ENCODE measurements at regions not wholly inside any gene's neighbourhood (a gene's known extent, or its start where the extent isn't known, plus 50 kb on each side); places are given as distances from the start of the nearest gene placed in this dataset.

DNA sequence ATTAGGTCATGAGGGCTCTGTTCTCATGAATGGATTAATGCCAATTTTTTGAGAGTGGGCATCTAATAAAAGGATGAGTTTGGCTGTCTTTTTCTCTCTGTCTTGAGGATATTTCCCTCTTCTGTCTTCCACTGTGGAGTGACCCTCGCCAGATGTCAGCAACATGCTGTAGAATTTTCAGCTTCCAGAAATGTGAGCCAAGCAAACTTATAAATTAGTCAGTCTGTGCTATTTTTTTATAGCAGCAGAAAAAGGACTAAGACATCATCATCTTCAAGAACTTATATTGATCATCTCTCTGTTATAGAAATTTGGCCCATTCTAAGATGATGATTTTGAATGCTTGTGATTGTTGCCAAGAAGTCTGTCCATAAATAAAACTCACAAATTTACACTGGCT is 431.4 kb downstream of the FGF9 start:
- no peak for DNase-seq

DNA sequence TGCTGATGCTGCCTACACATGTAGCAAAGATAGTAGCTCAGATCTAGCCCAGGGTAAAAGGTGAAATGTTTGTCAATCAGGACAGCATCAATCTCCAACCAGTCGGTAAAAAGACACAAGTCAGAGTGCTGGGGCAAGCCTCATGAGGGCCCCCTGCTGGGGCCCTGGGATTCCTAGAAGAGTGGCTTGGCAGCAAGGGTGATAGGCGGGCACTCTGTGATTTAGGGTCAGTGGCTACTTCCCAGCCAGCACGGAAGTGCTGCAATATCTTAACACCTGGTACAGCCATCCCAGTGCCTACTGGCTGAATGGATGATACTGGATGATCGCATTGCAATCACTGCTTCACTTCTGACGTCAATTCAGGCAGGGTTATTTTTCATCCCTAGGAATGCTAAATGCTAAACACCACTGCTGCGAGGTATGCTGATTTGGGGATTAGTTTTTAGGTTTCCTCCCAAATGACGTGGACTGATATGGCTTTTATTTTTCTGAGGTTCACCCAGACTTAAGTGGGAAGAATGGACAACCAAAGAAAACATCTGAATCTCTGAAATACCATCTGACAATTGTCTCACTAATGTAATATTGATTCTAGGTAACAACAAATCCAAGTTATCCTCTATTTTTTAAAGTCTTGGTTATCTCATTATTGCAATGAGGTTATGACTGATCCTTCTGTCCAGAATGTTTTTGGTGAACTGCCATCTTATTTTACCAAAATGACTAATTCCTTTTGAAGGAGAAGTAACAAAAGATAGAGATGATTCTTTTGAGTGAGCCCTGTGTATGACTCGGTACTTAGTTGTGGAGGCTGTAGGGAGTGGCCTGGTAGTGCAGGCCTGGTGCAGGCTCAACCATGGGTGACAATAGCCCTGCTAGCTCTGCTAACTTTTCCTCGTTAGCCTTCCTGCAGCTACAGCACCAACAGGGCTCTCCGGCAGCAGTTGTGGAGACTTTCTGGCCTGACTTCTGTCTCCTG is 432.5 kb downstream of the FGF9 start:
- DNase-seq: no peak

DNA sequence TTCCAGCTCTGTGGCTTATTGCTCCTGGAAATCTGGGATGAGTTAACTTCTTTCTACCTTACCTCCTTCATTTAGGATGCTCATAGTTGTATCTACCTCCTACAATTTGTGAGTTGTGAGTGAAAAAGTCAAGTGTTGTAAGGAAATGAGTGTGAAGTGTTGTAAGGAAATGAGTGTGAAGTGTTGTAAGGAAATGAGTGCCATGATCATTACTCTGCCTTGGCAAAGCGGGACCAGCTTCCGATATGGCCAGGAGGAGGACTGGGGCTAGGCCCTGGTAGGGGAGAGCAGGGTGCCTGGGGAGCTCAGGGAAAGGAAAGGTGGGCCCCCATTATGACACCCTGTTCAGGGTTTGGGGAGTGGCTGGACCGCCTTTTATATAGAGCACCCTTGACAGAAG is 435.2 kb downstream of the FGF9 start:
- no peak for DNase-seq

DNA sequence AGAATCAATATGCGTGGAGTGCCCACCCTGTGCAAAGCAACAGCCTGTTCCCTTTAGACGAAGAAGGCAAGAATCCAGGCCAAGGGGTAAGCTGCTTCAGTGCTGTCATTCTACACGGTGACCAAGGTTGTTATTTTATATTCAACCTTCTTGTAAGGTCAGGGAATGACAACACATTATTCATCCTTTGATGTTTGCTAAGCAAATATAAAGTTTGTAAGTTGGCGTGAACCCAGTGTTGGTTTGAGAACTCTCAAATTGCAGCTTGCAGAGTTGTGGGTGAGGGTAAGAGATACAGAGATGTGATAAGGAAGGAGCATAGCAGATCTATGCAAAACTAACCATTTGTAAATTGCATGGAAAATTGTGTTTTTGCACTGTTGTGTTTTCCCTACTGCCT is 436.7 kb downstream of the FGF9 start:
- DNase-seq: no peak

DNA sequence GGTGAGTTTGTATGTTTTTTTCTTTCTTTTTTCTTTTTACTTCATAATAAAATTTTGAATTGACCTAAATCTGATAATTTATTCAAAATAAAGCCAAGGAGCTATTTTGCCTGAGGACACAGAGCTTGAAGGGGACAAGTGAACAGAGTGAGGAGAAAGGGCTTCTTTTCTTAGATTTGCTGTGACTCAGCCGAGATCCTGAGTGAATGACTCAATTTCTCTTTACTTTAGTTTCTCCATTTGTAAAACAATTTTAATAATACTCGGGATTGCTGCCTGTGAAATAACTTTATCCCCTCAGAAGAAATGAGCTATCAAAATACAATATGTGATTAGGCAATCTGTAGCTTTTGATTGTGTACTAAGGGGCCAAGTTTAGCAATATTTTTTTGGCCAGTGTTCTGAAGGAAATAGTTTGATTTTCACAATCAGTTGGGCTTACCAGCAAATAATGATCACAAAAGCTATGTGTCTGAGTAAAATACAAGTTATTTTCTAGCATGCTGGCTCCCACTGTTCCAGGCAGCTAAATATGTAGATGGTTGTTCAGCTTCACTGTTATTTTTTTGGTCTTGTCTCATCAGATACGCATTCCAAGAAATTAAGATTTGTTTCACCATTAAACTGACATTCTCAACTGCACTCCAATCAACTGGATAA is 437.5 kb downstream of the FGF9 start:
- DNase-seq: no peak

DNA sequence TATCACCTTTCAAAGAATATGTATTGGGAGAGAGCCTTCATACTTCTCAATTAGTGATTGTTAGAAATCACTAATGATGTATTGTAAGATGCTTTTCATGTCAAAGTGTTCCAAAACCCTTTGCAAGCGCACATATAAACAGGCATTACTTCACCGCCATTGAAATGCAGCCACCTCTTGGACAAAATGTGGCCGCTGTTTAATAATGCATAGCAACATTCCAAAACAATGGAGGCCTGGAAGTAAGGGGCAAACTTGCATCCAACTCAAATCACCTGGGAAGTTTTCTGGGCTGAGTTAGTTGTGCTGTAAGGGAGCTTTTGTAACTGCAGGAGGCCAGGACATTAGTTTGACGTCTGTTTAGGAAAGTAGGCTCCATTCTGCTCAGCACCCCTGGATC is 438.1 kb downstream of the FGF9 start:
- no peak for DNase-seq

DNA sequence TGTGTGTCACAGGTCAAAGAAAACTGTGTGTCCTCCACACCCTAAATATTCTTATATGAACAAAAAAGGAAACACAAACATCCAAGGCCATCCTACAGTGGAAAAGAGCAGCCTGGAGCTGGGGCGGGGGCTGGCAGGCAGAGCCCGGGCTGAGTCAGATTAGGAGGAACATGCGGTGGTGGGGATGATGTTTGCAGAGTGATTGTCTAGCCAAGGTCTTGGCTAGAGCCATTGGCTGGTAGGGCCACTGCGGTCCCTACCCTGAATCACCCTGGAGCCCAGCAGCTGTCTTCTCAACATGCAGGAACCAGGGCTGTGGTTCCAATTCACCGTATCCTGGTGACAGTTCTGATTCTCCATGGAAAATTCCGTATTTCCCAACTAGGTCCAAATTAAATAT is 439.5 kb downstream of the FGF9 start:
- DNase-seq: no peak

DNA sequence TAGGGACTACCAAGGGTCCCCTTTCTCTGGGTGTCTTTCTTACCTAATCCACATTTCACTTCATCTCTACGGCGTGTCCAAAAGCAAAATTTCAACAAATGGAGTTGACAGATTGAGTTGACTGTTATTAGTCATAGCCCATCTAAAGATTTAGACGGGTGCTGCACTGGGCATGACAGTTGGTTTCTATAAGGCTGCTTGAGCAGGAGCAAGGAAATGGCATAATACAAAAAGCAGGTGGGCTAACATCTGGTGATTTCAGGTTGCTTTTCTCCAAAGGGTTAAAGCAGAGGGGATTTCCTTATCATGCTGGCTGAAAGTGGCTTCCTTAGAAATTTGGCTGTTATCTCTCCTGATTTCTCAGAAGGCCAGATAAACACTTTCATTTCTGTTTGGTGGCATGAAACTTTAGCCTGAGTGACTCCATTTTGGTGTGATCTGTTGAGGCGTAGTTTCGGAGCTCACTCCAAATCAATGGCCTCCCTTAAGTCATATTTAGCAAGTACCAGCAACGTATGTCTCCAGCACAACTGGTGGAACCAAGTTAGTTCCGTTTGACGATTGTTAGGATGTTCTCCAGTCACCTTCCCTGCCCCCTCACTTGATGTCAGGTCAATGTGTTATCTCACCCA is 440.4 kb downstream of the FGF9 start:
- DNase-seq: no peak

DNA sequence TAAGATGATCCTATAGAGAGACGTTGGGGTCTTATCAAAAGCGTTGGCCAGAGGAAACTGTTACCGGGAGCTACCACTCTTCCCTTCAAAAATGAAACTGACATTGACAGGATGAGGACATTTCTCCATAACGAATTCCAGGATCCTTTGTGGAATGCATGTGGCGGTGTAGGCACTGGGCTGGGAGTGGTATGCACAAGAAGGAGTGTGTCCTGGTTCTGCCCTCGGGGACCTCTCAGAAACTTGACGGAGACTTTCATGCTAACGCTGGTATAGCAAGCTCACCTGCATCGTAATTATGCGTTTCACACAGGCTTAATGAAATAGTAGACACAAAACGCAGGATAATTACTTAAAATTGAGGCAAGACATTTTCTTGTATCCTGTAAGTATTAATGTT is 441.1 kb downstream of the FGF9 start:
- DNase-seq: no peak

DNA sequence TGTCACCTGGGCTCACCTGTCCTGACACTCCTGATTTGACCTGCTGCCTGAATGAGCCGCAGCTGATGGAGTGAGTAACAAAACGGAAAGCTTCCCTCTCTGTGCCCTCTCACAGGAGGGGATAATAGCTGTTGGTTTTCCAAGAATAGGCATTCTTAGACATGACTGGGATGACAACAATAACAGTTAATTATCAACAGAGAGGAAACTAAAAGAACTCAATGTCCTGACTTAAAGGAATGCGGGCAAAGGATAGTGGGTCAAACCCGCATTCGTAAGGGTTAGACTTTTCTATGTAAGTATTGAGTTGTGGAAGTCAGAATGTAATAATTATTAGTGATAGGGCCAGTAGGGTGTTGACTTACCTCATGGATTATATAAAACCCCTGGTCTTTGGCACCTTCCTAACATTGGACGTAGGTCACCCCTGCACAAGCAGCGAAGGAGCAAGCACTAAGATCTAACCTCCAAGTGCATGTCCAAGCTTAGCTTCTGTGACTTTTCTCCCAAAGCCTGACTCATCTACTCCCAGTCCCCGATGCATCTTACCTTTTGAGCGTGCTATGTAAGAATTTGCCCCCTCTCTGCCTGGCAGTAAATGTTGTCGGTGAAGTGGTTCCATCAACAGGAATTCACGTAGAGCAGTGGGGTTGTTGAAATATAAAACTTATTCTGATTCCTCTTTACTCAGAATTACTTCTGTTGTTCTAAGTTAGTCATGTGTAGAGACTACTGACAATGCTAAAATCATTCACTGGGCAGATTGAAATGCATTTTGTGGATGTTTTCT is 442.3 kb downstream of the FGF9 start:
- no peak for DNase-seq

DNA sequence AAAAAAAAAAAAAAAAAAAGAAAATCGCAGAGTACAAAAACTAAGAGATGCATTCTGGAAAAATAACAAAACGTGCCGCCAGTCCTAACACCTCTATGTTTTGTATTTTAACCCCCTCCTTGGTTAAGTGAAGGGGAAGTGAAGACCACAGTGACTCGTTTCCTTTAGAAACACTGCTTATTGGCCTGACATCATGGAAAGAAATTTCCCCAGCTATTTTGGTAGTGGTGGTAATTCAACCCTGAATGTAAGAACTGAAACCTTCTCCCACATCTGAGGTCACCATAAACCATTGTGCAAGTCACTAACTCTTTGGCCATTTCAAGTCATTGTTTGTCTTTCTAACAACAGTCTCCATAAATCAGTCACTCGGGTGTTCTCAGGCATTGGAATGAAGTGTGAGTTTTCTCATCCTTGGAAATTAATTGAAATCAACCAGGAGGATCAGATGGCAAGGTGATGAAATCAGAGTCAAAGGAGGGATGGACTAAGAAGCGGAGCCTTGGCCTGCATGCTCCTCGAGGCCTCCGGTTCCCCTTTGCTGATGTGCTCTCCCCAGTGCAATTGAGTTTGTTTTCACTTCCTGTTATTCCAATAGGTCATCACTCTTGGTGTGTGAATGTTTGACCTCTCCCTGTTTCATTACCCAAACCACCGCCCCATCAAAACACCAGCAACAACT is 443.9 kb downstream of the FGF9 start:
- DNase-seq: no peak

DNA sequence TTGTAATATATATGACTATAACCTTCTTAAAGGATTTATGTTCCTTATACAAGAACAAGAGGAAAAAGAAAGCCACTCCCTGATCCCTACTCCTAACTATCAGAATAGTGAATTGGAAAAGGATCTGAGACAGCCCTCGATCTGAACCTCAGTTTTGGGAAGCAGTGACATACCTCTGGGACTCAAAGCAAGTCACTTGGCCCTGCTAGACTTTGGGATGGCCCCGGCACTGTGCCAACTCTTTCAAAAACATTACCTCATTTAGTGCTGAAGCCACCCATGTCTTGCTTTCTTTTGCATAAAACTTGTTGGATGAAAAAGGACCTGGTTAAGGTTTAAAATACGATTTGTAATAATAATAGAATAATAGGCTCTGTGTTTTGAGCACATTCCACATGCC is 447.3 kb downstream of the FGF9 start:
- DNase-seq: no peak

DNA sequence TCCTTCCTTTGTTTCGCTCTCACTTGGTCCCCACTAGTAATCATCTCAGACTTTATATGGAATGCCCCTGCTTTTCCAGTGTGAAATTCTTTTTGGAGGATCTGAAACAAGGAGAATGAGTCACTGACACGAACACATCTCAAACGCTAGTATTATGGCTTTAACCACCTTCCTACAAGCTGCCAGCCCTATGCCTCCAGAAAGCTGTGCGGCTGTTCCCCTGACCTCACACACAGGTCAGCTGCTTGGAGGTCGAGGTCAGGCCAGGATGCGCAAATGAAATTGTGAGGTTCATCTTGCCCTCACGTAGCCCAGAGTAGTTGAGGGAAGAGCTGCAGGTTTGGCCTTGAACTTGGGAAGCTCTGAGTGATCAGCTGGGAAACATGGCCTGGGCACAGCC is 449.8 kb downstream of the FGF9 start:
- DNase-seq: no peak

DNA sequence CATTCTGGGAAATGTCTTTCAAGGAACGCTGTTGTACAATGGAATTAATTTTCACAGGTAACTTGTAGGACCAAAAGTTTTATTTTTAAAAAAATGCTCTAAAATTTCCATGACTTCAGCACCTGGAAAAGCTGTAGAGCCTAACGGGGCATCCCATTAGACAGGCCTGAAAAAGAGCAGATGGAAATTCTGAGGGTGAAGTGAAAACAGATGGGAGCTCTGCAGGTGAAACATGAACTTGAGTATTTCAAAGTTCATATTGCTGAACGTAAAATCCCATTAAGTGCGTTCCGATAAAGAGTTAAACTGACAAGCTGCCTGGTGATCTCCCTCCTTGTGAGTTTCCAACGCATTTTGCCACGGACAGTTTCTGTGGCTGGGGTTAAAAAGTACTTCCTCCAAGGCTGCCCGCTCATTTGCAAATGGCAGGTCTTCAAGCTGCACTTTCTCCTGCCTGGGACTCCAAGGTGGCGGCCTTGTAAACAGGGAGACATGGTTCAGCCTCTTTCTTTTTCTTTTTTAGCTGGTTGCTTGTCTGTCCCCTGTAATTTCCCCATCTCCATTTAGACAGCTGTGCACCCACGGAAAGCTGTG is 450.4 kb downstream of the FGF9 start:
- no peak for DNase-seq

DNA sequence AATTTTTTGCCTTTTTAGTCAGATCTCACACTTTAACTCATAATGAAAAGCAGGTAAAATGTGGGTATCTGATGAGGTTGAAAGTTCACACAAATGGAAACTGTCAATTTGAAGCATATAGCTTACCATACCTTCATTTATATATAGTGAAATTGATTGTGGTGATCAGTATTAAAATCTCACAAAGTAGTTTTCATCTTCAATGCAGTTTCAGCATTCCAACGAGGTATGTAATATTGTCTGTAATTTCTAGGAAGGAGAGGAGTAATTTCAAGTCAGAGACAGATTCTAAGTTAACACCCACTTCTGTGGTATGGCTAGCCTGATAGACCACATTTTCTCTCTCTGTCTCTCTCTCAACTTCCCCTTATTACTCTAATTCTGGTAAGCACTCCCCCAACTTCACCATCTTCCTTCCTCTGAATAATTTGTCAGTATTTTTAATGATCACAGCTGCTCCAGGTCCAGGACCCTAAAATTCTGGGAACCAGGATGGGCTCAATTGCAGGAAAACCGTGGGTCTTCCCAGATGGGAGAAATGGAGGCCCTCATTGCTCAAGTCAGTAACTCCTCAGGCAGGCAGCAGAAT is 455.7 kb downstream of the FGF9 start:
- DNase-seq: no peak

DNA sequence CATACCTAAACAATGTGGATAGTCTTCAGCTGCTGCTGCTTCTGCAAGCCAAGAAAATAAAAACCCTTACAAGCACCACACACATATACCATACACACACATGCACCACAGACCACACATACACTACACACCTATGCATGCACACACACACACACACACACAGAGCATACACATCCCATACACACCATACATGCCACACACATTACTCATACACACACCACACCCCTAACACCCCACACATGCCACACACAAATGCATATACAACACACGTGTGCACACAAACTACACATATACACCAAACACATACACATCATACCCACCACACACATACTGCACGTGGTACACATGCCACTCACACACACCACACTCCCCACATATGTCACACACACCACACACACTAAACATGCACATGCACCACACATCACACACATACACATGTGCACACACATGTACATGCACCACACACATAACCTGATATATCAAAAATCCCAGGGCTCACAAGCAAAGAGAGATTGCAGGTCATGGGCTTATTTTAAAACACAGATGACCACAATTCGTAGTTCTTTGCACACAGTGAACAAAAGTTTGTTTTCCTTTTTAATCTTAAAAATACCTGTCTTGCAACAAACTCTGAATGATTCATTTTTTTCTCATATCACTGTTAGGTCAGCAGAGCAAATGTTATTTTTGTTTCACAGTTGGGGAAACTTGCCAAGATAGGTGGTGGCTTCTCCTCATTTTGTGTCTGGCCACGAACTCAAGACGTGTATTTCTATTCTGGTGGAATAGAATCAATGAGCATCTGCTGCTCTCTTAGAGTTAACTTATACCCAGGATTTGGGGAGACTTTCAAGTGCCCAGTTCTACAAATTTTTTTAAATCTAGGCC is 456.6 kb downstream of the FGF9 start:
- DNase-seq: no peak

DNA sequence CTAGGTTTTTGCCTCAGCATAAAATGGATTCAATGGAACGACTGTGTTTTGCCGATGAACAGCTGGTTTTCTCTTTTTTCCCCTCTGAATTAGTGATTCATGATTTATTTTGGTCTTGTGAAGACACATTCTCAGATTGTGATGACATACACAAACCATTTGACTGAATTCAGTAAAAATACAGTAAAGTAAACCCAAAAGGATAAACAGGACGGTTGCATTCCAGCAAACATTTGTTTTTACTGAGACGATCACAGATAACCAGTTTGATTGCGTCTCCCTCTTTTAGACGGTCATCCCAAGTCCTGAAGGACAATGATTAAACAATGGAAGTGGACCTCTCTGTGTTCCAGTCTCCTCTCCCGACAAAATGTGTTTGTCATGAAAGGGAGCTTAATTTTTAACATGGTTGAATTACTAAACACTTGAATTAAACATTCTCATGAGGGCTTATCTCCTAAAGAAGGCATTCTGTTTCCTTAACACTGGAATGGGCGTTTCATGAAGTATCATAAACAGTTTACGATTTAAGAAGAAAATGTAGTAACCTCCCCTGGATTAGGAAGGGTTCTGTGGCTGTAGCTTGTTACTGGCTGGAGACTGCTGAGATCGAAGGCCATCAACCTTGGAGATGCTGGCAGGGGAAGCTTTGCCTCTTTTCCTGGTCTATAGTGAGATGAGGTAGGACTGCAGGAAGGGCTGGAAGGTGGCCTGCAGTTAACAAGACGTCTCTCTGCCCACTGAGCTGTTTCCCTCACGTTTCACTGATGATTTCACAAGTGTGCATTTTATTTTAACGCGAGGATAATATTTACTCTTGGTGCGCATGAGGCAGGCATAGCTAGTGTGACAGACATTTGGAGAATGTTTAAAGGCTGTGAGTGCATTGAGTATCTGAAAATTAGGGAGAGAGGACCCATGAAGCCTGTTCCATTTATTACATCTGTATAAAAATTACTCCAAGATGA is 457.9 kb downstream of the FGF9 start:
- DNase-seq: no peak

DNA sequence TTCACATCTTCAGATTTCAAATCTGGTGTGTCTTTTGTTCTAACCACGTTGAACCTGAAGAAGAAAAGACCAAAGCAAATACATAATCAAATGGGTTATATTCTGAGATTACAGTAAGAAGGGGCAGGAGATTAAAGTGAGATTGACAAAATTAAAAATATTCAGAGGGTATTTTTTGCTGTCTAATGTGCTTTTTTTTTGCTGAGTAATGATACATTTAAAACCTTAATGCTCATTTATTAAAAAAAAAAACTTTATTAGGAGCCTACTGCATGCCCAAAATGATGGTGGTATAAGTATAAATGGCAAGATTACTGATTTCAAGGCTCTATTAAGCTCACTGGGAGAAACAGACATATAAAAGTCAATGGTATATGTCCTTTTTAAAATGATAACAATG is 459.4 kb downstream of the FGF9 start:
- no peak for DNase-seq

DNA sequence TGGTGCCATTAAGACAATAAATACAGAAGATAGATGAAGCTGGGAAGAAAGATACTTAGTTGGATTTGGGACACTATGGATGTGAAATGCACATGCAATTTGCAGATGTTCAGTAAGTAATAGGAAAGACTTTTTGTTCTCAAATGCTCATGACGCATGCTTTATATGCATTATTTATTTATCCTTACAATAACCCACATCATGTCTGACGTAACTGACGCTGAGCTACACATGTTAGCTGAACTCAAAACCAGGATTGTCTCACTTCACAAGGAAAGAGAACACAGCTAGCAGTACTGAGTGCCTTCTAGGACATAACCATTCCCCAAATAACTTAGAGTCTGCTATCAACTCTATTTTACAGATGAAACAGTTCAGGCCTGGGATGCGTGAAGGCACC is 463.4 kb downstream of the FGF9 start:
- DNase-seq: no peak

All from NCI-H748 treated with DMSO at 0.1 percent for 48 hours (cell line).